SK-N-SH (cell line): ENCODE measurements at regions not wholly inside any gene's neighbourhood (a gene's known extent, or its start where the extent isn't known, plus 50 kb on each side); places are given as distances from the start of the nearest gene placed in this dataset.

Experiments used
- CHD2 ChIP-seq: fragments of 150-350 bp; IDR thresholded peaks from 2 replicates; pipeline ENCODE4 v1.6.1; 2018; ENCODE audit warnings: low read length; ENCODE audit not compliant: partially characterized antibody
- CTCF ChIP-seq: fragments of 200-600 bp; sonication (generic); IDR thresholded peaks from 2 replicates; pipeline ENCODE4 v1.6.1; 2017; ENCODE audit warnings: antibody characterized with exemption, mild to moderate bottlenecking, moderate library complexity
- EP300 ChIP-seq, 2 experiments: IDR thresholded peaks; 2 replicates each; pipeline versions ENCODE4 v1.4.0 to v1.6.1; 2012; ENCODE audit warnings: borderline replicate concordance in 1 of 2, low read depth in 1 of 2, low read length in 1 of 2
- FOXM1 ChIP-seq: IDR thresholded peaks from 2 replicates; pipeline ENCODE4 v1.4.0; 2012; ENCODE audit warnings: low read depth, mild to moderate bottlenecking
- MAX ChIP-seq: IDR thresholded peaks from 2 replicates; pipeline ENCODE4 v1.4.0; 2012; ENCODE audit warnings: low read depth
- MEF2A ChIP-seq: IDR thresholded peaks from 2 replicates; pipeline ENCODE4 v1.4.0; 2012; ENCODE audit warnings: low read depth, borderline replicate concordance
- NFIC ChIP-seq: IDR thresholded peaks from 2 replicates; pipeline ENCODE4 v1.4.0; 2012; ENCODE audit warnings: borderline replicate concordance
- NRF1 ChIP-seq: IDR thresholded peaks from 2 replicates; pipeline ENCODE4 v1.6.1; 2012; ENCODE audit warnings: low read depth, mild to moderate bottlenecking, low read length
- POLR2AphosphoS5 ChIP-seq: IDR thresholded peaks from 2 replicates; pipeline ENCODE4 v1.6.1; 2012; ENCODE audit warnings: low read depth, low read length
- RAD21 ChIP-seq: IDR thresholded peaks from 2 replicates; pipeline ENCODE4 v1.6.1; 2012; ENCODE audit warnings: mild to moderate bottlenecking, low read length
- TAF1 ChIP-seq: IDR thresholded peaks from 2 replicates; pipeline ENCODE4 v1.6.1; 2012; ENCODE audit warnings: low read depth, mild to moderate bottlenecking, low read length, moderate library complexity, borderline replicate concordance
- YY1 ChIP-seq: IDR thresholded peaks from 2 replicates; pipeline ENCODE4 v1.4.0; 2012; ENCODE audit warnings: low read depth, mild to moderate bottlenecking
- TF ChIP-seq, protein P1 (sequence below): IDR thresholded peaks from 2 replicates; pipeline ENCODE4 v1.6.1; 2012; ENCODE audit warnings: mild to moderate bottlenecking, low read depth, low read length, moderate library complexity
- TF ChIP-seq, protein P2 (sequence below): IDR thresholded peaks from 2 replicates; pipeline ENCODE4 v1.4.0; 2012; ENCODE audit warnings: low read depth, borderline replicate concordance

- TF ChIP-seq MAX (no peak), TAF1 (no peak), NFIC (no peak), RAD21 (no peak), CTCF (no peak), YY1 (no peak), POLR2AphosphoS5 (no peak), MEF2A (no peak), EP300 (IDR thresholded peaks at IDR 0.05; ENCODE audit: borderline replicate concordance in 1 of 2, low read depth in 1 of 2, low read length in 1 of 2) (no peak), NRF1 (no peak), FOXM1 (no peak), CHD2 (no peak)
- TF ChIP-seq, protein P1, sequence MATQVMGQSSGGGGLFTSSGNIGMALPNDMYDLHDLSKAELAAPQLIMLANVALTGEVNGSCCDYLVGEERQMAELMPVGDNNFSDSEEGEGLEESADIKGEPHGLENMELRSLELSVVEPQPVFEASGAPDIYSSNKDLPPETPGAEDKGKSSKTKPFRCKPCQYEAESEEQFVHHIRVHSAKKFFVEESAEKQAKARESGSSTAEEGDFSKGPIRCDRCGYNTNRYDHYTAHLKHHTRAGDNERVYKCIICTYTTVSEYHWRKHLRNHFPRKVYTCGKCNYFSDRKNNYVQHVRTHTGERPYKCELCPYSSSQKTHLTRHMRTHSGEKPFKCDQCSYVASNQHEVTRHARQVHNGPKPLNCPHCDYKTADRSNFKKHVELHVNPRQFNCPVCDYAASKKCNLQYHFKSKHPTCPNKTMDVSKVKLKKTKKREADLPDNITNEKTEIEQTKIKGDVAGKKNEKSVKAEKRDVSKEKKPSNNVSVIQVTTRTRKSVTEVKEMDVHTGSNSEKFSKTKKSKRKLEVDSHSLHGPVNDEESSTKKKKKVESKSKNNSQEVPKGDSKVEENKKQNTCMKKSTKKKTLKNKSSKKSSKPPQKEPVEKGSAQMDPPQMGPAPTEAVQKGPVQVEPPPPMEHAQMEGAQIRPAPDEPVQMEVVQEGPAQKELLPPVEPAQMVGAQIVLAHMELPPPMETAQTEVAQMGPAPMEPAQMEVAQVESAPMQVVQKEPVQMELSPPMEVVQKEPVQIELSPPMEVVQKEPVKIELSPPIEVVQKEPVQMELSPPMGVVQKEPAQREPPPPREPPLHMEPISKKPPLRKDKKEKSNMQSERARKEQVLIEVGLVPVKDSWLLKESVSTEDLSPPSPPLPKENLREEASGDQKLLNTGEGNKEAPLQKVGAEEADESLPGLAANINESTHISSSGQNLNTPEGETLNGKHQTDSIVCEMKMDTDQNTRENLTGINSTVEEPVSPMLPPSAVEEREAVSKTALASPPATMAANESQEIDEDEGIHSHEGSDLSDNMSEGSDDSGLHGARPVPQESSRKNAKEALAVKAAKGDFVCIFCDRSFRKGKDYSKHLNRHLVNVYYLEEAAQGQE: no peak
- TF ChIP-seq, protein P2, sequence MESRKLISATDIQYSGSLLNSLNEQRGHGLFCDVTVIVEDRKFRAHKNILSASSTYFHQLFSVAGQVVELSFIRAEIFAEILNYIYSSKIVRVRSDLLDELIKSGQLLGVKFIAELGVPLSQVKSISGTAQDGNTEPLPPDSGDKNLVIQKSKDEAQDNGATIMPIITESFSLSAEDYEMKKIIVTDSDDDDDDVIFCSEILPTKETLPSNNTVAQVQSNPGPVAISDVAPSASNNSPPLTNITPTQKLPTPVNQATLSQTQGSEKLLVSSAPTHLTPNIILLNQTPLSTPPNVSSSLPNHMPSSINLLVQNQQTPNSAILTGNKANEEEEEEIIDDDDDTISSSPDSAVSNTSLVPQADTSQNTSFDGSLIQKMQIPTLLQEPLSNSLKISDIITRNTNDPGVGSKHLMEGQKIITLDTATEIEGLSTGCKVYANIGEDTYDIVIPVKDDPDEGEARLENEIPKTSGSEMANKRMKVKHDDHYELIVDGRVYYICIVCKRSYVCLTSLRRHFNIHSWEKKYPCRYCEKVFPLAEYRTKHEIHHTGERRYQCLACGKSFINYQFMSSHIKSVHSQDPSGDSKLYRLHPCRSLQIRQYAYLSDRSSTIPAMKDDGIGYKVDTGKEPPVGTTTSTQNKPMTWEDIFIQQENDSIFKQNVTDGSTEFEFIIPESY: no peak
Observed at GRCh38 chr5:71912021-71912420, 192.9 kb downstream of the CARTPT start.
